H1 (cell line): ENCODE measurements at regions not wholly inside any gene's neighbourhood (a gene's known extent, or its start where the extent isn't known, plus 50 kb on each side); places are given as distances from the start of the nearest gene placed in this dataset.

Experiments used
- CTCF ChIA-PET: fragments of 300-600 bp; sonication (Branson Sonifier 250); formaldehyde crosslinking; loops from one replicate; lab custom pipeline; 2021; ENCODE audit not compliant: partially characterized antibody; lab: Charles Lee
- POLR2A ChIA-PET: fragments of 300-600 bp; sonication (Branson Sonifier 250); formaldehyde crosslinking; loops from one replicate; lab custom pipeline; 2021; ENCODE audit warnings: inconsistent platforms; ENCODE audit not compliant: partially characterized antibody; lab: Charles Lee
- DNase-seq, 2 experiments: peaks; one replicate each; pipeline versions ENCODE4 v3.0.0 to v3.0.0-alpha.2; 2010 to 2022; ENCODE audit warnings: low spot score in 2 of 2, low read depth in 1 of 2, mixed read lengths in 1 of 2
- FAIRE-seq: peaks from 2 replicates; lab custom pipeline; 2011; peaks lifted over from hg19 to GRCh38; lab: Jason Lieb, UNC
- H2AFZ ChIP-seq: 2 replicates; pipeline ENCODE4 v1.8.1; 2012; ENCODE audit warnings: low read length, inconsistent platforms
- H2AK5ac ChIP-seq: 2 replicates; pipeline ENCODE4 v1.6.1; 2013; ENCODE audit warnings: low read depth, low read length
- H2BK120ac ChIP-seq: replicated peaks from 2 replicates; pipeline ENCODE3; 2013; ENCODE audit warnings: low read depth, low read length, inconsistent platforms
- H2BK12ac ChIP-seq: 2 replicates; pipeline ENCODE4 v1.6.1; 2013; ENCODE audit warnings: low read depth, low read length
- H2BK15ac ChIP-seq: 2 replicates; pipeline ENCODE4 v1.6.1; 2013; ENCODE audit warnings: low read length
- H2BK20ac ChIP-seq: 2 replicates; pipeline ENCODE4 v1.6.1; 2013; ENCODE audit warnings: low read length
- H2BK5ac ChIP-seq: 2 replicates; pipeline ENCODE4 v1.6.1; 2013; ENCODE audit warnings: low read depth, low read length
- H3K14ac ChIP-seq: 2 replicates; pipeline ENCODE4 v1.6.1; 2013; ENCODE audit warnings: inconsistent platforms; ENCODE audit not compliant: insufficient read length
- H3K18ac ChIP-seq: 2 replicates; pipeline ENCODE4 v1.6.1; 2013; ENCODE audit warnings: low read length; ENCODE audit errors: extremely low read depth
- H3K23ac ChIP-seq: 2 replicates; pipeline ENCODE4 v1.6.1; 2013; ENCODE audit warnings: inconsistent platforms; ENCODE audit not compliant: insufficient read length
- H3K23me2 ChIP-seq: 2 replicates; pipeline ENCODE4 v1.6.1; 2013; ENCODE audit warnings: low read depth, low read length
- H3K27ac ChIP-seq: 2 replicates; pipeline ENCODE4 v1.6.1; 2011; ENCODE audit warnings: low read depth, low read length, inconsistent platforms
- H3K27me3 ChIP-seq, 4 experiments: replicated peaks in 1 of 4; 1 replicate in 1 of 4; 2 replicates in 3 of 4; pipeline versions ENCODE4 v1.6.1 to v1.8.1; 2011 to 2013; ENCODE audit warnings: low read length in 3 of 4, mild to moderate bottlenecking in 3 of 4, inconsistent platforms in 2 of 4, mixed read lengths in 2 of 4, moderate library complexity in 1 of 4; ENCODE audit not compliant: control insufficient read depth in 3 of 4, insufficient read depth in 3 of 4; ENCODE audit errors: extremely low read depth in 1 of 4
- H3K36me3 ChIP-seq, 4 experiments: 2 replicates each; pipeline versions ENCODE4 v1.6.1 to v1.8.1; 2011 to 2013; ENCODE audit warnings: mild to moderate bottlenecking in 4 of 4, low read length in 3 of 4, moderate library complexity in 2 of 4, control low read depth in 1 of 4, inconsistent platforms in 1 of 4; ENCODE audit not compliant: insufficient read depth in 4 of 4, control insufficient read depth in 2 of 4
- H3K4ac ChIP-seq: replicated peaks from 2 replicates; pipeline ENCODE3; 2013; ENCODE audit warnings: low read length, low read depth, mixed read lengths, inconsistent platforms; ENCODE audit not compliant: insufficient read length
- H3K4me1 ChIP-seq, 4 experiments: replicated peaks in 1 of 4; 1 replicate in 1 of 4; 2 replicates in 3 of 4; pipeline versions ENCODE4 v1.6.1 to v1.8.1; 2011 to 2013; ENCODE audit warnings: low read length in 3 of 4, inconsistent platforms in 2 of 4, mixed read lengths in 1 of 4; ENCODE audit not compliant: insufficient read depth in 4 of 4, control insufficient read depth in 3 of 4
- H3K4me2 ChIP-seq, 2 experiments: 2 replicates each; pipeline versions ENCODE4 v1.6.1 to v1.8.1; 2011 to 2013; ENCODE audit warnings: low read depth in 2 of 2, low read length in 2 of 2, control low read depth in 1 of 2, inconsistent platforms in 1 of 2, mild to moderate bottlenecking in 1 of 2; ENCODE audit not compliant: insufficient read depth in 1 of 2
- H3K4me3 ChIP-seq, 4 experiments: fragments of 200-600, 300-600 bp in 1 of 4; sonication (generic), shearing (Covaris generic), sonication (Bioruptor Twin) in 1 of 4; 2 replicates each; pipeline versions ENCODE4 v1.5.1 to v1.8.1; 2011 to 2016; ENCODE audit warnings: low read length in 4 of 4, low read depth in 3 of 4, control low read depth in 2 of 4, inconsistent platforms in 2 of 4, mild to moderate bottlenecking in 2 of 4, mixed read lengths in 1 of 4, moderate library complexity in 1 of 4; ENCODE audit not compliant: insufficient read depth in 2 of 4; ENCODE audit errors: extremely low read depth in 1 of 4
- H3K56ac ChIP-seq: replicated peaks from 2 replicates; pipeline ENCODE3; 2013; ENCODE audit warnings: low read depth, mild to moderate bottlenecking, mixed read lengths, low read length, inconsistent platforms; ENCODE audit not compliant: insufficient read length
- H3K79me1 ChIP-seq: 2 replicates; pipeline ENCODE4 v1.6.1; 2013; ENCODE audit warnings: low read depth, low read length, control low read depth
- H3K79me2 ChIP-seq, 2 experiments: 2 replicates each; pipeline versions ENCODE4 v1.6.1 to v1.8.1; 2012 to 2013; ENCODE audit warnings: low read length in 2 of 2, mild to moderate bottlenecking in 2 of 2, inconsistent platforms in 1 of 2; ENCODE audit not compliant: insufficient read depth in 2 of 2, control insufficient read depth in 1 of 2
- H3K9ac ChIP-seq, 4 experiments: replicated peaks in 1 of 4; 1 replicate in 1 of 4; 2 replicates in 3 of 4; pipeline versions ENCODE4 v1.6.1 to v1.8.1; 2011 to 2013; ENCODE audit warnings: low read depth in 3 of 4, low read length in 3 of 4, control low read depth in 2 of 4, mild to moderate bottlenecking in 2 of 4, moderate library complexity in 2 of 4, inconsistent platforms in 1 of 4; ENCODE audit errors: extremely low read depth in 1 of 4
- H3K9me3 ChIP-seq, 2 experiments: 2 replicates each; pipeline versions ENCODE4 v1.6.1 to v1.8.1; 2012 to 2013; ENCODE audit warnings: mild to moderate bottlenecking in 2 of 2, moderate library complexity in 2 of 2, control low read depth in 1 of 2, inconsistent platforms in 1 of 2, low read depth in 1 of 2, low read length in 1 of 2, mixed read lengths in 1 of 2; ENCODE audit not compliant: insufficient read depth in 2 of 2
- H4K20me1 ChIP-seq, 2 experiments: replicated peaks in 1 of 2; 2 replicates each; pipeline versions ENCODE3 to v1.8.1; 2011 to 2013; ENCODE audit warnings: inconsistent platforms in 2 of 2, low read length in 2 of 2, mild to moderate bottlenecking in 1 of 2; ENCODE audit not compliant: insufficient read depth in 2 of 2, control insufficient read depth in 1 of 2
- H4K5ac ChIP-seq: 2 replicates; pipeline ENCODE4 v1.6.1; 2013; ENCODE audit warnings: low read length, low read depth, mixed read lengths, inconsistent platforms; ENCODE audit not compliant: insufficient read length
- H4K8ac ChIP-seq: 2 replicates; pipeline ENCODE4 v1.8.0; 2013; ENCODE audit warnings: mild to moderate bottlenecking, moderate library complexity, low read length, inconsistent platforms; ENCODE audit not compliant: insufficient read depth; ENCODE audit errors: extremely low read depth
- H4K91ac ChIP-seq: replicated peaks from 2 replicates; pipeline ENCODE3; 2013; ENCODE audit warnings: low read length, mixed read lengths, inconsistent platforms; ENCODE audit not compliant: insufficient read length
- BCL11A ChIP-seq, 2 experiments: IDR thresholded peaks; one replicate each; pipeline ENCODE4 v1.6.1; 2011; ENCODE audit warnings: low read depth in 2 of 2, low read length in 2 of 2, mild to moderate bottlenecking in 2 of 2
- CBX8 ChIP-seq: fragments of 300-800, 300-1000 bp; sonication (generic); IDR thresholded peaks from 2 replicates; pipeline ENCODE4 v1.7.1; 2016; ENCODE audit warnings: low read depth, low read length, borderline replicate concordance
- CHD1 ChIP-seq: IDR thresholded peaks from 2 replicates; pipeline ENCODE4 v1.6.1; 2012; ENCODE audit warnings: low read depth, low read length, improper control_type of control experiment
- E2F6 ChIP-seq: IDR thresholded peaks from 2 replicates; pipeline ENCODE4 v1.6.1; 2012; ENCODE audit warnings: inconsistent platforms
- GTF2F1 ChIP-seq: IDR thresholded peaks from 2 replicates; pipeline ENCODE4 v1.6.1; 2012; ENCODE audit warnings: low read depth, low read length, improper control_type of control experiment, borderline replicate concordance
- HDAC2 ChIP-seq, 2 experiments: fragments of 300-600 bp in 1 of 2; sonication (generic) in 1 of 2; IDR thresholded peaks; 2 replicates each; pipeline ENCODE4 v1.6.1; 2011 to 2012; ENCODE audit warnings: low read depth in 2 of 2, low read length in 2 of 2, mild to moderate bottlenecking in 2 of 2, moderate library complexity in 2 of 2, borderline replicate concordance in 1 of 2, inconsistent platforms in 1 of 2
- KDM1A ChIP-seq: fragments of 200-600, 300-600 bp; sonication (generic); IDR thresholded peaks from 2 replicates; pipeline ENCODE4 v1.7.1; 2016; ENCODE audit warnings: mild to moderate bottlenecking, low read length, borderline replicate concordance
- MAFK ChIP-seq: IDR thresholded peaks from 2 replicates; pipeline ENCODE4 v1.6.1; 2012; ENCODE audit warnings: low read depth, mild to moderate bottlenecking, improper control_type of control experiment, low read length
- NRF1 ChIP-seq: IDR thresholded peaks from 2 replicates; pipeline ENCODE4 v1.6.1; 2011; ENCODE audit warnings: mild to moderate bottlenecking, low read depth, low read length, improper control_type of control experiment
- RFX5 ChIP-seq: IDR thresholded peaks from 2 replicates; pipeline ENCODE4 v1.6.1; 2011; ENCODE audit warnings: low read depth, low read length, improper control_type of control experiment, borderline replicate concordance
- RXRA ChIP-seq: IDR thresholded peaks from 2 replicates; pipeline ENCODE4 v1.6.1; 2011; ENCODE audit warnings: low read depth, mild to moderate bottlenecking, low read length, moderate library complexity; ENCODE audit not compliant: insufficient read depth
- SIN3A ChIP-seq, 2 experiments: IDR thresholded peaks in 1 of 2; conservative IDR thresholded peaks in 1 of 2; 2 replicates each; pipeline ENCODE4 v1.6.1; 2011 to 2012; ENCODE audit warnings: low read length in 2 of 2, improper control_type of control experiment in 1 of 2, low read depth in 1 of 2, mild to moderate bottlenecking in 1 of 2
- SUZ12 ChIP-seq: fragments of 200-600 bp; sonication (generic); IDR thresholded peaks from 2 replicates; pipeline ENCODE4 v1.6.1; 2012; ENCODE audit warnings: mild to moderate bottlenecking, inconsistent platforms, low read length, moderate library complexity, mixed read lengths
- TEAD4 ChIP-seq: IDR thresholded peaks from 2 replicates; pipeline ENCODE4 v1.6.1; 2012; ENCODE audit warnings: low read depth, low read length, inconsistent platforms, mixed read lengths
- WGBS, 2 experiments: shearing (Covaris generic) in 1 of 2; methylation state at CpG; one replicate each; pipeline versions ENCODE4 v1.1.6 to v1.1.7; 2013 to 2015; ENCODE audit warnings: low lambda C conversion rate in 2 of 2, mixed read lengths in 2 of 2, inconsistent platforms in 1 of 2, low coverage in 1 of 2, missing lambda C conversion rate in 1 of 2; ENCODE audit not compliant: insufficient replicate concordance in 2 of 2, insufficient coverage in 1 of 2, insufficient read length in 1 of 2; ENCODE audit errors: extremely low coverage in 1 of 2, missing lambda C conversion rate in 1 of 2; 5-methylcytosine and 5-hydroxymethylcytosine counted together

GRCh38 chr4:44988011-44988410, 261.7 kb upstream of the GNPDA2 start:
- H2AFZ ChIP-seq = no peak overlapping the region
- no peak overlapping the region for H3K14ac ChIP-seq
- DNase-seq (no peak), FAIRE-seq (no peak)
- H2BK20ac ChIP-seq = no peak overlapping the region
- ChIA-PET POLR2A (no interaction called here), CTCF (no interaction called here)
- no peaks in the 10 kb centered on the region for H4K20me1 ChIP-seq
- H2BK120ac ChIP-seq = no peak overlapping the region
- H3K9me3 ChIP-seq = 0 out of 4 replicates have a peak, but pooled peaks cover 0 to 5% of the 10 kb centered on the region in 2 experiments
- no peaks in the 10 kb centered on the region for H3K4me1 ChIP-seq
- H2BK5ac ChIP-seq = no peak overlapping the region
- no peaks in the 10 kb centered on the region for H3K27me3 ChIP-seq
- no peak overlapping the region for H3K23ac ChIP-seq
- no peak overlapping the region for H3K4me2 ChIP-seq
- H2BK12ac ChIP-seq = no peak overlapping the region
- no peak overlapping the region for H4K91ac ChIP-seq
- no peaks in the 10 kb centered on the region for H3K36me3 ChIP-seq
- 54% methylated on average over 5 of the region's 5 CpGs; no CpG with 5 or more reads in 1 of the 2 experiments for WGBS, 2 experiments
- H3K27ac ChIP-seq = no peak overlapping the region
- no peak overlapping the region for H3K4ac ChIP-seq
- H3K9ac ChIP-seq = no peak overlapping the region
- no peak overlapping the region for H2BK15ac ChIP-seq
- H3K79me2 ChIP-seq = no peaks in the 10 kb centered on the region
- H3K4me3 ChIP-seq = no peak overlapping the region
- no peaks in the 10 kb centered on the region for H3K79me1 ChIP-seq
- H2AK5ac ChIP-seq = no peak overlapping the region
- no peak overlapping the region for H4K5ac ChIP-seq
- H4K8ac ChIP-seq = no peak overlapping the region
- H3K56ac ChIP-seq = no peak overlapping the region
- no peaks in the 10 kb centered on the region for H3K23me2 ChIP-seq
- no peak overlapping the region for H3K18ac ChIP-seq
- TF ChIP-seq BCL11A (IDR thresholded peaks at IDR 0.05; ENCODE audit: low read depth in 2 of 2, low read length in 2 of 2) (no peak), HDAC2 (IDR thresholded peaks at IDR 0.05; ENCODE audit: borderline replicate concordance in 1 of 2, low read depth in 2 of 2, low read length in 2 of 2) (no peak), NRF1 (no peak), KDM1A (no peak), GTF2F1 (no peak), RFX5 (no peak), SIN3A (conservative IDR thresholded peaks at IDR 0.05 in 1 of 2, IDR thresholded peaks at IDR 0.05 in 1 of 2; ENCODE audit: low read depth in 1 of 2, low read length in 2 of 2) (no peak), CHD1 (no peak), SUZ12 (no peak), RXRA (no peak), TEAD4 (no peak), E2F6 (no peak), CBX8 (no peak), MAFK (no peak)
